WTC11 (cell line): ENCODE measurements at regions not wholly inside any gene's neighbourhood (a gene's known extent, or its start where the extent isn't known, plus 50 kb on each side); places are given as distances from the start of the nearest gene placed in this dataset.

Source experiments
- ATAC-seq: fragments of 200-7000 bp; cut with Tn5 transposase; 2 replicates; pipeline ENCODE4 v1.10.0; 2021; ENCODE audit warnings: mild to moderate bottlenecking, moderate library complexity
- CTCF ChIA-PET: fragments of 300-600 bp; sonication (Branson Sonifier 250); formaldehyde crosslinking; loops from one replicate; lab custom pipeline; 2021; ENCODE audit warnings: antibody characterized with exemption; lab: Charles Lee
- POLR2A ChIA-PET: fragments of 350-600 bp; sonication (Branson Sonifier 250); formaldehyde crosslinking; loops from one replicate; lab custom pipeline; 2021; ENCODE audit warnings: antibody characterized with exemption; lab: Charles Lee
- DNase-seq: peaks from one replicate; pipeline ENCODE4 v3.0.0; 2021; ENCODE audit warnings: low spot score
- H3K27ac Mint-ChIP-seq: 2 replicates; pipeline ENCODE4 v1.8.0; 2021; ENCODE audit warnings: mixed read lengths
- H3K27me3 Mint-ChIP-seq: 2 replicates; pipeline ENCODE4 v1.8.0; 2021; ENCODE audit warnings: low read depth, mild to moderate bottlenecking, moderate library complexity, mixed read lengths
- H3K36me3 Mint-ChIP-seq: 2 replicates; pipeline ENCODE4 v1.8.0; 2021; ENCODE audit warnings: mixed read lengths
- H3K4me1 Mint-ChIP-seq: 2 replicates; pipeline ENCODE4 v1.8.0; 2022; ENCODE audit warnings: mixed read lengths
- H3K4me3 Mint-ChIP-seq: 2 replicates; pipeline ENCODE4 v1.8.0; 2021; ENCODE audit warnings: mild to moderate bottlenecking, moderate library complexity, mixed read lengths
- H3K9me3 Mint-ChIP-seq: 2 replicates; pipeline ENCODE4 v1.8.0; 2021; ENCODE audit warnings: mixed read lengths
- ETV6 ChIP-seq: sonication (generic); formaldehyde crosslinking; IDR thresholded peaks from 2 replicates; pipeline ENCODE4 v1.8.1; 2022; ENCODE audit warnings: mild to moderate bottlenecking, missing genetic modification reagents
- FOXK1 ChIP-seq: sonication (generic); formaldehyde crosslinking; IDR thresholded peaks from 2 replicates; pipeline ENCODE4 v1.8.0; 2022; ENCODE audit warnings: mild to moderate bottlenecking, moderate library complexity, missing genetic modification reagents
- GABPB1 ChIP-seq: sonication (generic); formaldehyde crosslinking; IDR thresholded peaks from 2 replicates; pipeline ENCODE4 v1.8.1; 2023; ENCODE audit warnings: mild to moderate bottlenecking, missing genetic modification reagents
- HMGA2 ChIP-seq: fragments of 250-450 bp; sonication (Bioruptor Pico); IDR thresholded peaks from 2 replicates; pipeline ENCODE4 v1.4.0; 2021; ENCODE audit warnings: mild to moderate bottlenecking, moderate library complexity
- MXD4 ChIP-seq: fragments of 250-450 bp; sonication (Bioruptor Pico); IDR thresholded peaks from 2 replicates; pipeline ENCODE4 v1.8.0; 2021; ENCODE audit warnings: mild to moderate bottlenecking, moderate library complexity, borderline replicate concordance
- NFATC4 ChIP-seq: fragments of 250-450 bp; sonication (Bioruptor Pico); IDR thresholded peaks from 2 replicates; pipeline ENCODE4 v1.9.0; 2021; ENCODE audit warnings: mild to moderate bottlenecking
- NFE2L1 ChIP-seq: sonication (generic); formaldehyde crosslinking; IDR thresholded peaks from 2 replicates; pipeline ENCODE4 v1.8.1; 2023; ENCODE audit warnings: missing genetic modification reagents
- RELA ChIP-seq: sonication (generic); formaldehyde crosslinking; IDR thresholded peaks from 2 replicates; pipeline ENCODE4 v1.8.1; 2022; ENCODE audit warnings: missing genetic modification reagents, mild to moderate bottlenecking, borderline replicate concordance
- RORB ChIP-seq: fragments of 250-450 bp; sonication (Bioruptor Pico); IDR thresholded peaks from 2 replicates; pipeline ENCODE4 v1.9.0; 2021; ENCODE audit warnings: mild to moderate bottlenecking
- SP1 ChIP-seq: sonication (generic); formaldehyde crosslinking; conservative IDR thresholded peaks from 2 replicates; pipeline ENCODE4 v1.8.1; 2022; ENCODE audit warnings: missing genetic modification reagents
- TEAD4 ChIP-seq: sonication (generic); formaldehyde crosslinking; IDR thresholded peaks from 2 replicates; pipeline ENCODE4 v1.8.0; 2022; ENCODE audit warnings: mild to moderate bottlenecking, missing genetic modification reagents
- ZBTB21 ChIP-seq: sonication (generic); formaldehyde crosslinking; IDR thresholded peaks from 2 replicates; pipeline ENCODE4 v1.8.1; 2023; ENCODE audit warnings: mild to moderate bottlenecking, missing genetic modification reagents, borderline replicate concordance
- ZNF219 ChIP-seq: sonication (generic); formaldehyde crosslinking; IDR thresholded peaks from 2 replicates; pipeline ENCODE4 v1.8.0; 2023; ENCODE audit warnings: missing genetic modification reagents, mild to moderate bottlenecking, borderline replicate concordance
- ZNF263 ChIP-seq: sonication (generic); formaldehyde crosslinking; IDR thresholded peaks from 2 replicates; pipeline ENCODE4 v1.8.1; 2022; ENCODE audit warnings: low read depth, mild to moderate bottlenecking, moderate library complexity, missing genetic modification reagents
- ZNF423 ChIP-seq: fragments of 250-450 bp; sonication (Bioruptor Pico); IDR thresholded peaks from 2 replicates; pipeline ENCODE4 v2.1.2; 2022; ENCODE audit warnings: mild to moderate bottlenecking, moderate library complexity
- TF ChIP-seq, protein P1 (sequence below): sonication (generic); formaldehyde crosslinking; IDR thresholded peaks from 2 replicates; pipeline ENCODE4 v1.8.0; 2023; ENCODE audit warnings: missing genetic modification reagents, mild to moderate bottlenecking, borderline replicate concordance
- TF ChIP-seq, protein P2 (sequence below): sonication (generic); formaldehyde crosslinking; IDR thresholded peaks from 2 replicates; pipeline ENCODE4 v1.8.1; 2022; ENCODE audit warnings: missing genetic modification reagents, borderline replicate concordance
- TF ChIP-seq, protein P3 (sequence below): fragments of 250-450 bp; sonication (Bioruptor Pico); conservative IDR thresholded peaks from 2 replicates; pipeline ENCODE4 v1.9.0; 2021; ENCODE audit warnings: mild to moderate bottlenecking
- TF ChIP-seq, protein P4 (sequence below): sonication (generic); formaldehyde crosslinking; IDR thresholded peaks from 2 replicates; pipeline ENCODE4 v1.8.0; 2022; ENCODE audit warnings: mild to moderate bottlenecking, missing genetic modification reagents

DNA sequence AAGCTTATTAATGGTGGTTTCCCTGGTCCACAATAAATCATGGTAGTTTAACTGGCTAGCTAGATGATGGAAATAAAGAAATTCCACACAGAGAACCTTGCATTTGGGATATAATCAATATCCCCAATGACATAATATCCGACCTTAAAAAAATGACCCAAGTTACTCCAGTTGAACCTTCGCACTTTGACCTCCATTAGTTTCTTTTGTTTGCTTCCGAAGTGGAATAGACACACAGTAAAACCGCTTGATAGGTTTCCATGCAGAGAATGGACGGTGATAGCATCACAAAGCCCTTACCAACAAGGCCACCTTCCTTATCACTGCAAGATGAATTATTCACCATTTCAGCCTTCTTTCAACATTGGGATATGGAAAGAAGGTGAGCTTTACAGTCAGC, 1966.1 kb upstream of the CELF4 start:
- ATAC-seq (no peak), DNase-seq (no peak)
- H3K27me3 Mint-ChIP-seq: no peaks in the 10 kb centered on the region
- ChIA-PET CTCF (no interaction called here), POLR2A (no interaction called here)
- no peak for TF ChIP-seq RELA
- TF ChIP-seq ZBTB21 (CRISPR knock-in tag): no peak
- TF ChIP-seq, protein P1, sequence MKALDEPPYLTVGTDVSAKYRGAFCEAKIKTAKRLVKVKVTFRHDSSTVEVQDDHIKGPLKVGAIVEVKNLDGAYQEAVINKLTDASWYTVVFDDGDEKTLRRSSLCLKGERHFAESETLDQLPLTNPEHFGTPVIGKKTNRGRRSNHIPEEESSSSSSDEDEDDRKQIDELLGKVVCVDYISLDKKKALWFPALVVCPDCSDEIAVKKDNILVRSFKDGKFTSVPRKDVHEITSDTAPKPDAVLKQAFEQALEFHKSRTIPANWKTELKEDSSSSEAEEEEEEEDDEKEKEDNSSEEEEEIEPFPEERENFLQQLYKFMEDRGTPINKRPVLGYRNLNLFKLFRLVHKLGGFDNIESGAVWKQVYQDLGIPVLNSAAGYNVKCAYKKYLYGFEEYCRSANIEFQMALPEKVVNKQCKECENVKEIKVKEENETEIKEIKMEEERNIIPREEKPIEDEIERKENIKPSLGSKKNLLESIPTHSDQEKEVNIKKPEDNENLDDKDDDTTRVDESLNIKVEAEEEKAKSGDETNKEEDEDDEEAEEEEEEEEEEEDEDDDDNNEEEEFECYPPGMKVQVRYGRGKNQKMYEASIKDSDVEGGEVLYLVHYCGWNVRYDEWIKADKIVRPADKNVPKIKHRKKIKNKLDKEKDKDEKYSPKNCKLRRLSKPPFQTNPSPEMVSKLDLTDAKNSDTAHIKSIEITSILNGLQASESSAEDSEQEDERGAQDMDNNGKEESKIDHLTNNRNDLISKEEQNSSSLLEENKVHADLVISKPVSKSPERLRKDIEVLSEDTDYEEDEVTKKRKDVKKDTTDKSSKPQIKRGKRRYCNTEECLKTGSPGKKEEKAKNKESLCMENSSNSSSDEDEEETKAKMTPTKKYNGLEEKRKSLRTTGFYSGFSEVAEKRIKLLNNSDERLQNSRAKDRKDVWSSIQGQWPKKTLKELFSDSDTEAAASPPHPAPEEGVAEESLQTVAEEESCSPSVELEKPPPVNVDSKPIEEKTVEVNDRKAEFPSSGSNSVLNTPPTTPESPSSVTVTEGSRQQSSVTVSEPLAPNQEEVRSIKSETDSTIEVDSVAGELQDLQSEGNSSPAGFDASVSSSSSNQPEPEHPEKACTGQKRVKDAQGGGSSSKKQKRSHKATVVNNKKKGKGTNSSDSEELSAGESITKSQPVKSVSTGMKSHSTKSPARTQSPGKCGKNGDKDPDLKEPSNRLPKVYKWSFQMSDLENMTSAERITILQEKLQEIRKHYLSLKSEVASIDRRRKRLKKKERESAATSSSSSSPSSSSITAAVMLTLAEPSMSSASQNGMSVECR (CRISPR knock-in tag): no peak
- no peak for TF ChIP-seq ZNF263 (CRISPR knock-in tag)
- no peak for TF ChIP-seq ZNF423 (CRISPR knock-in tag)
- no peak for TF ChIP-seq NFE2L1
- TF ChIP-seq, protein P2, sequence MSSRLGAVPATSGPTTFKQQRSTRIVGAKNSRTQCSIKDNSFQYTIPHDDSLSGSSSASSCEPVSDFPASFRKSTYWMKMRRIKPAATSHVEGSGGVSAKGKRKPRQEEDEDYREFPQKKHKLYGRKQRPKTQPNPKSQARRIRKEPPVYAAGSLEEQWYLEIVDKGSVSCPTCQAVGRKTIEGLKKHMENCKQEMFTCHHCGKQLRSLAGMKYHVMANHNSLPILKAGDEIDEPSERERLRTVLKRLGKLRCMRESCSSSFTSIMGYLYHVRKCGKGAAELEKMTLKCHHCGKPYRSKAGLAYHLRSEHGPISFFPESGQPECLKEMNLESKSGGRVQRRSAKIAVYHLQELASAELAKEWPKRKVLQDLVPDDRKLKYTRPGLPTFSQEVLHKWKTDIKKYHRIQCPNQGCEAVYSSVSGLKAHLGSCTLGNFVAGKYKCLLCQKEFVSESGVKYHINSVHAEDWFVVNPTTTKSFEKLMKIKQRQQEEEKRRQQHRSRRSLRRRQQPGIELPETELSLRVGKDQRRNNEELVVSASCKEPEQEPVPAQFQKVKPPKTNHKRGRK: no peak
- TF ChIP-seq NFATC4 (CRISPR knock-in tag): no peak
- TF ChIP-seq, protein P3, sequence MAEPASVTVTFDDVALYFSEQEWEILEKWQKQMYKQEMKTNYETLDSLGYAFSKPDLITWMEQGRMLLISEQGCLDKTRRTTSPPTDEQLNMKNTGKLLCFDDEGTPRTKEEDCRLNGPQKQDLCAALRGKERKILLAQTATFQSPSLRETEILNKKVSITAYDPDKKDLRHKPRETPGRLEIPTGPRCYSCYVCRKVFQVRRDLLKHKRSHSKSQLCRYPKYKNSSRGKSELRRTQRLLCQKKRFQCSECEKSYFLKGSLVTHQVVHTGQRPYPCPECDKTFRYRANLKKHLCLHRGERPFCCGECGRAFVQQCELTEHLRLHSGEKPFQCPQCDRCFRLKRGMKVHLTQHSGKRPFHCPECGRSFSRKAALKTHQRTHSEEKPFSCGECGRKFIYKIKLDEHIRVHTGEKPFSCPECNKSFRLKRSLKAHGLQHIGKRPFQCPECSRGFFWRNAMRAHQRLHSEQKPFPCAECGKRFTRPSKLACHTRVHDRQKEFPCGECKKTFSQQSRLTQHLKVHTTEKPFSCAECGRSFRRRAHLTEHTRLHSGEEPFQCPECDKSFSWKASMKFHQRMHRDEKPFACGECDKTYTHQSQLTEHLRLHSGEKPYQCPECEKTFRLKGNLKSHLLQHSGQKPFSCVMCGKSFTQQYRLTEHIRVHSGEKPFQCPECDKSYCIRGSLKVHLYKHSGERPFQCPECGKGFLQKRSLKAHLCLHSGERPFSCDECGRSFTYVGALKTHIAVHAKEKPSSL (CRISPR knock-in tag): no peak
- TF ChIP-seq RORB: no peak
- no peak for TF ChIP-seq TEAD4 (CRISPR knock-in tag)
- no peak for TF ChIP-seq ZNF219 (CRISPR knock-in tag)
- no peak for TF ChIP-seq HMGA2 (CRISPR knock-in tag)
- no peak for TF ChIP-seq SP1
- TF ChIP-seq ETV6: no peak
- TF ChIP-seq, protein P4, sequence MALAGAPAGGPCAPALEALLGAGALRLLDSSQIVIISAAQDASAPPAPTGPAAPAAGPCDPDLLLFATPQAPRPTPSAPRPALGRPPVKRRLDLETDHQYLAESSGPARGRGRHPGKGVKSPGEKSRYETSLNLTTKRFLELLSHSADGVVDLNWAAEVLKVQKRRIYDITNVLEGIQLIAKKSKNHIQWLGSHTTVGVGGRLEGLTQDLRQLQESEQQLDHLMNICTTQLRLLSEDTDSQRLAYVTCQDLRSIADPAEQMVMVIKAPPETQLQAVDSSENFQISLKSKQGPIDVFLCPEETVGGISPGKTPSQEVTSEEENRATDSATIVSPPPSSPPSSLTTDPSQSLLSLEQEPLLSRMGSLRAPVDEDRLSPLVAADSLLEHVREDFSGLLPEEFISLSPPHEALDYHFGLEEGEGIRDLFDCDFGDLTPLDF (CRISPR knock-in tag): no peak
- no peak overlapping the region for H3K4me3 Mint-ChIP-seq
- H3K4me1 Mint-ChIP-seq: no peaks in the 10 kb centered on the region
- no peaks in the 10 kb centered on the region for H3K9me3 Mint-ChIP-seq
- no peaks in the 10 kb centered on the region for H3K36me3 Mint-ChIP-seq
- H3K27ac Mint-ChIP-seq: no peak overlapping the region

DNA sequence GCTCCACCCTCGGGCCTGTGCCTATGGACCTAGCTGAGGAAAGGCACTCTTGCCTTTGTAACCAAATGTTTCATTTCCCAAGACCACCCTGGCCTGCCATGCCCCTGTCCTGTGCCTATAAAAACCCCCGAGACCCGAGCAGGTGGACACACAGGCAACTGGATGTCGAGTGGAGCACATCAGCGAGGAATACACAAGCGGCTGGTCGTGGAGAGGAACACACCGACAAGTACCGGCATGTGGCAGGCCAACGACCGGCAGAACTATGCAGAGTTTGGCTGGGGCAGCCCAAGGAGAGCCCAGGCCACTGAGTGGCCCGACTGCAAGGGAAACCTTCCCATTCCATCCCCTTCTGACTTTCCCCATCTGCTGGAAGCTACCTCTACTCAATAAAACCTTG, 1963.8 kb upstream of the CELF4 start:
- CTCF ChIA-PET: no interaction called here
- H3K4me3 Mint-ChIP-seq: no peak overlapping the region
- POLR2A ChIA-PET: no interaction called here
- no peak overlapping the region for H3K27ac Mint-ChIP-seq
- no peaks in the 10 kb centered on the region for H3K36me3 Mint-ChIP-seq
- H3K27me3 Mint-ChIP-seq: no peaks in the 10 kb centered on the region
- H3K4me1 Mint-ChIP-seq: no peaks in the 10 kb centered on the region
- no peak for DNase-seq
- TF ChIP-seq MXD4 (CRISPR knock-in tag) (no peak), GABPB1 (CRISPR knock-in tag) (no peak), FOXK1 (CRISPR knock-in tag) (no peak)
- TF ChIP-seq, all 79 proteins: peak for 0
- ATAC-seq: no peak
- no peaks in the 10 kb centered on the region for H3K9me3 Mint-ChIP-seq
